Astrocyte (in vitro differentiated cells and primary cell): ENCODE measurements at regions not wholly inside any gene's neighbourhood (a gene's known extent, or its start where the extent isn't known, plus 50 kb on each side); places are given as distances from the start of the nearest gene placed in this dataset.

Experiments
- CTCF ChIP-seq: IDR thresholded peaks from 2 replicates; pipeline ENCODE4 v1.5.1; 2011; ENCODE audit warnings: low read depth, mild to moderate bottlenecking, inconsistent platforms, low read length, moderate library complexity; ENCODE audit not compliant: insufficient read depth
- EZH2 ChIP-seq: IDR thresholded peaks from 2 replicates; pipeline ENCODE4 v1.6.1; 2012; ENCODE audit warnings: mild to moderate bottlenecking, low read length, inconsistent platforms; ENCODE audit not compliant: insufficient read depth

DNA sequence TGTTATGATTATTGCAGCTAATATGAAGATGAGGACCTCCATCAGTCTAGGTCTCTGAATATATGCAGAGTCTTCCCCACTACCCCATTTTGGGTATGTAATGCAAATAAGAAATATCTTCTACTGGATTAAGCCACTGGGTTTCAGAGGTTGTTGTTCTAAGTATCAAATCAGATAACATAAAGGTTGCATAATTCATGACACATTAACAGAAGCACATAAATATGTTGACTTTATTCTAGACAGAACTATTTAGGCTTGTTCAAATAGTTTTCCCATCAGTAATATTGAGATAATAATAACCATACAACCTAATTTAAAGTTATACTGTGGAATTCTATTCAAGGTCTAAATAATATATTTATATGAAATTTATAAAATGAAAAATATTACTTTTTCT, 157.1 kb downstream of the ETV1 start:
- TF ChIP-seq EZH2 (no peak), CTCF (no peak)
